ENCODE measurements at regions not wholly inside any gene's neighbourhood (a gene's known extent, or its start where the extent isn't known, plus 50 kb on each side); places are given as distances from the start of the nearest gene placed in this dataset.

- no peak overlapping the region for H2BK120ac ChIP-seq (ENCODE audit: low read depth, low read length)
- H3K23ac ChIP-seq (ENCODE audit: low read depth, low read length, poor library complexity): no peak overlapping the region
- no peak overlapping the region for H3K27ac ChIP-seq (replicated peaks; ENCODE audit: low read length)
- no CpG with 5 or more reads among the region's 2 CpGs for WGBS, 2 donors (ENCODE audit: extremely low coverage in 2 of 2, insufficient read length in 2 of 2, insufficient replicate concordance in 1 of 2)
- H4K91ac ChIP-seq (ENCODE audit: low read depth, low read length, poor library complexity): no peak overlapping the region
- no peak overlapping the region for H2BK15ac ChIP-seq (ENCODE audit: low read length)
- no peak overlapping the region for H4K8ac ChIP-seq (ENCODE audit: low read depth, low read length)
- no peak overlapping the region for H2AFZ ChIP-seq (ENCODE audit: low read length)
- H3K4me1 ChIP-seq (ENCODE audit: control insufficient read depth in 2 of 2, insufficient read depth in 1 of 2, low read depth in 1 of 2, low read length in 2 of 2): peaks cover 3 to 6% of the 10 kb centered on the region in 2 donors
- no peaks in the 10 kb centered on the region for H3K79me1 ChIP-seq (ENCODE audit: low read depth, low read length)
- H3K27me3 ChIP-seq (ENCODE audit: control insufficient read depth in 3 of 3, insufficient read depth in 3 of 3, low read depth in 1 of 3, low read length in 3 of 3): no peaks in the 10 kb centered on the region
- no peak overlapping the region for H3K4ac ChIP-seq (ENCODE audit: low read length)
- peaks cover 0 to 3% of the 10 kb centered on the region in 2 donors for H3K9me3 ChIP-seq (replicated peaks in 1 of 2; ENCODE audit: control insufficient read depth in 2 of 2, insufficient read depth in 1 of 2, low read depth in 1 of 2, low read length in 2 of 2)
- no peaks in the 10 kb centered on the region for H3K36me3 ChIP-seq (replicated peaks in 1 of 2; ENCODE audit: control insufficient read depth in 2 of 2, insufficient read depth in 2 of 2, low read length in 2 of 2)
- no peak overlapping the region for H3K4me3 ChIP-seq (ENCODE audit: low read length in 2 of 2)
- H3K14ac ChIP-seq (ENCODE audit: low read length): no peak overlapping the region
- no peak overlapping the region for H3K18ac ChIP-seq (ENCODE audit: low read length)
- H2BK12ac ChIP-seq (ENCODE audit: low read length): no peak overlapping the region
- no peak overlapping the region for H3K9ac ChIP-seq (ENCODE audit: low read depth, low read length, poor library complexity)
- H2AK5ac ChIP-seq (ENCODE audit: low read depth, low read length): no peak overlapping the region
- DNase-seq (ENCODE audit: low spot score): no peak
- no peak overlapping the region for H2BK5ac ChIP-seq (ENCODE audit: low read length)
- H3K4me2 ChIP-seq (ENCODE audit: insufficient read depth, low read length, poor library complexity, severe bottlenecking): no peak overlapping the region
Observed at GRCh38 chr1:218573925-218574324, 228.8 kb downstream of the TGFB2 start.

GRCh38 chr1:218575079-218575478 lies 229.9 kb downstream of the TGFB2 start:
- no peak overlapping the region for H2BK15ac ChIP-seq (ENCODE audit: low read length)
- no peak overlapping the region for H3K4me3 ChIP-seq (ENCODE audit: low read length in 2 of 2)
- no peak overlapping the region for H4K91ac ChIP-seq (ENCODE audit: low read depth, low read length, poor library complexity)
- no peak overlapping the region for H3K4ac ChIP-seq (ENCODE audit: low read length)
- H2BK5ac ChIP-seq (ENCODE audit: low read length): no peak overlapping the region
- H3K27ac ChIP-seq (replicated peaks; ENCODE audit: low read length): no peak overlapping the region
- DNase-seq (ENCODE audit: low spot score): no peak
- no peaks in the 10 kb centered on the region for H3K79me1 ChIP-seq (ENCODE audit: low read depth, low read length)
- no peak overlapping the region for H4K8ac ChIP-seq (ENCODE audit: low read depth, low read length)
- no CpG with 5 or more reads among the region's 1 CpG for WGBS, 2 donors (ENCODE audit: extremely low coverage in 2 of 2, insufficient read length in 2 of 2, insufficient replicate concordance in 1 of 2)
- no peak overlapping the region for H3K9ac ChIP-seq (ENCODE audit: low read depth, low read length, poor library complexity)
- H3K36me3 ChIP-seq (replicated peaks in 1 of 2; ENCODE audit: control insufficient read depth in 2 of 2, insufficient read depth in 2 of 2, low read length in 2 of 2): no peaks in the 10 kb centered on the region
- no peaks in the 10 kb centered on the region for H3K27me3 ChIP-seq (ENCODE audit: control insufficient read depth in 3 of 3, insufficient read depth in 3 of 3, low read depth in 1 of 3, low read length in 3 of 3)
- H2AFZ ChIP-seq (ENCODE audit: low read length): no peak overlapping the region
- H3K14ac ChIP-seq (ENCODE audit: low read length): no peak overlapping the region
- H3K23ac ChIP-seq (ENCODE audit: low read depth, low read length, poor library complexity): no peak overlapping the region
- no peak overlapping the region for H2AK5ac ChIP-seq (ENCODE audit: low read depth, low read length)
- H2BK12ac ChIP-seq (ENCODE audit: low read length): no peak overlapping the region
- peaks cover 0 to 3% of the 10 kb centered on the region in 2 donors for H3K9me3 ChIP-seq (replicated peaks in 1 of 2; ENCODE audit: control insufficient read depth in 2 of 2, insufficient read depth in 1 of 2, low read depth in 1 of 2, low read length in 2 of 2)
- no peak overlapping the region for H2BK120ac ChIP-seq (ENCODE audit: low read depth, low read length)
- peaks cover 3 to 6% of the 10 kb centered on the region in 2 donors for H3K4me1 ChIP-seq (ENCODE audit: control insufficient read depth in 2 of 2, insufficient read depth in 1 of 2, low read depth in 1 of 2, low read length in 2 of 2)
- no peak overlapping the region for H3K4me2 ChIP-seq (ENCODE audit: insufficient read depth, low read length, poor library complexity, severe bottlenecking)
- H3K18ac ChIP-seq (ENCODE audit: low read length): peak overlapping the region; percentile 4

- H3K4me3 ChIP-seq (ENCODE audit: low read length in 2 of 2): no peak overlapping the region
- H3K27ac ChIP-seq (replicated peaks; ENCODE audit: low read length): no peak overlapping the region
- no peak for DNase-seq (ENCODE audit: low spot score)
- H3K18ac ChIP-seq (ENCODE audit: low read length): no peak overlapping the region
- no peak overlapping the region for H3K4me2 ChIP-seq (ENCODE audit: insufficient read depth, low read length, poor library complexity, severe bottlenecking)
- H3K14ac ChIP-seq (ENCODE audit: low read length): no peak overlapping the region
- no peak overlapping the region for H2AFZ ChIP-seq (ENCODE audit: low read length)
- H3K4ac ChIP-seq (ENCODE audit: low read length): no peak overlapping the region
- no CpG with 5 or more reads among the region's 1 CpG for WGBS, 2 donors (ENCODE audit: extremely low coverage in 2 of 2, insufficient read length in 2 of 2, insufficient replicate concordance in 1 of 2)
- no peak overlapping the region for H3K23ac ChIP-seq (ENCODE audit: low read depth, low read length, poor library complexity)
- no peak overlapping the region for H2BK120ac ChIP-seq (ENCODE audit: low read depth, low read length)
- peaks cover 3 to 6% of the 10 kb centered on the region in 2 donors for H3K4me1 ChIP-seq (ENCODE audit: control insufficient read depth in 2 of 2, insufficient read depth in 1 of 2, low read depth in 1 of 2, low read length in 2 of 2)
- peaks cover 0 to 3% of the 10 kb centered on the region in 2 donors for H3K9me3 ChIP-seq (replicated peaks in 1 of 2; ENCODE audit: control insufficient read depth in 2 of 2, insufficient read depth in 1 of 2, low read depth in 1 of 2, low read length in 2 of 2)
- no peak overlapping the region for H2AK5ac ChIP-seq (ENCODE audit: low read depth, low read length)
- H2BK5ac ChIP-seq (ENCODE audit: low read length): no peak overlapping the region
- H4K91ac ChIP-seq (ENCODE audit: low read depth, low read length, poor library complexity): no peak overlapping the region
- no peak overlapping the region for H4K8ac ChIP-seq (ENCODE audit: low read depth, low read length)
- no peaks in the 10 kb centered on the region for H3K79me1 ChIP-seq (ENCODE audit: low read depth, low read length)
- H3K9ac ChIP-seq (ENCODE audit: low read depth, low read length, poor library complexity): no peak overlapping the region
- no peak overlapping the region for H2BK12ac ChIP-seq (ENCODE audit: low read length)
- no peak overlapping the region for H2BK15ac ChIP-seq (ENCODE audit: low read length)
- no peaks in the 10 kb centered on the region for H3K36me3 ChIP-seq (replicated peaks in 1 of 2; ENCODE audit: control insufficient read depth in 2 of 2, insufficient read depth in 2 of 2, low read length in 2 of 2)
- no peaks in the 10 kb centered on the region for H3K27me3 ChIP-seq (ENCODE audit: control insufficient read depth in 3 of 3, insufficient read depth in 3 of 3, low read depth in 1 of 3, low read length in 3 of 3)
Observed at GRCh38 chr1:218575856-218576255, 230.7 kb downstream of the TGFB2 start.

GRCh38 chr1:218582646-218583045 lies 237.5 kb downstream of the TGFB2 start:
- no peaks in the 10 kb centered on the region for H3K36me3 ChIP-seq (replicated peaks in 1 of 2; ENCODE audit: control insufficient read depth in 2 of 2, insufficient read depth in 2 of 2, low read length in 2 of 2)
- no peak overlapping the region for H2AFZ ChIP-seq (ENCODE audit: low read length)
- H2BK120ac ChIP-seq (ENCODE audit: low read depth, low read length): no peak overlapping the region
- no peak overlapping the region for H3K4me3 ChIP-seq (ENCODE audit: low read length in 2 of 2)
- H2BK12ac ChIP-seq (ENCODE audit: low read length): no peak overlapping the region
- H3K4me1 ChIP-seq (ENCODE audit: control insufficient read depth in 2 of 2, insufficient read depth in 1 of 2, low read depth in 1 of 2, low read length in 2 of 2): peaks cover 5 to 12% of the 10 kb centered on the region in 2 donors
- H2BK15ac ChIP-seq (ENCODE audit: low read length): no peak overlapping the region
- H3K14ac ChIP-seq (ENCODE audit: low read length): no peak overlapping the region
- H4K91ac ChIP-seq (ENCODE audit: low read depth, low read length, poor library complexity): no peak overlapping the region
- H3K4me2 ChIP-seq (ENCODE audit: insufficient read depth, low read length, poor library complexity, severe bottlenecking): no peak overlapping the region
- H3K18ac ChIP-seq (ENCODE audit: low read length): no peak overlapping the region
- H3K79me1 ChIP-seq (ENCODE audit: low read depth, low read length): no peaks in the 10 kb centered on the region
- H3K9me3 ChIP-seq (replicated peaks in 1 of 2; ENCODE audit: control insufficient read depth in 2 of 2, insufficient read depth in 1 of 2, low read depth in 1 of 2, low read length in 2 of 2): peaks cover 0 to 10% of the 10 kb centered on the region in 2 donors
- no peaks in the 10 kb centered on the region for H3K27me3 ChIP-seq (ENCODE audit: control insufficient read depth in 3 of 3, insufficient read depth in 3 of 3, low read depth in 1 of 3, low read length in 3 of 3)
- H3K23ac ChIP-seq (ENCODE audit: low read depth, low read length, poor library complexity): no peak overlapping the region
- H2BK5ac ChIP-seq (ENCODE audit: low read length): no peak overlapping the region
- no peak overlapping the region for H3K9ac ChIP-seq (ENCODE audit: low read depth, low read length, poor library complexity)
- DNase-seq (ENCODE audit: low spot score): no peak
- H3K4ac ChIP-seq (ENCODE audit: low read length): no peak overlapping the region
- H3K27ac ChIP-seq (replicated peaks; ENCODE audit: low read length): no peak overlapping the region
- no peak overlapping the region for H4K8ac ChIP-seq (ENCODE audit: low read depth, low read length)
- no peak overlapping the region for H2AK5ac ChIP-seq (ENCODE audit: low read depth, low read length)
